ENCODE measurements at regions not wholly inside any gene's neighbourhood (a gene's known extent, or its start where the extent isn't known, plus 50 kb on each side); places are given as distances from the start of the nearest gene placed in this dataset.

DNA sequence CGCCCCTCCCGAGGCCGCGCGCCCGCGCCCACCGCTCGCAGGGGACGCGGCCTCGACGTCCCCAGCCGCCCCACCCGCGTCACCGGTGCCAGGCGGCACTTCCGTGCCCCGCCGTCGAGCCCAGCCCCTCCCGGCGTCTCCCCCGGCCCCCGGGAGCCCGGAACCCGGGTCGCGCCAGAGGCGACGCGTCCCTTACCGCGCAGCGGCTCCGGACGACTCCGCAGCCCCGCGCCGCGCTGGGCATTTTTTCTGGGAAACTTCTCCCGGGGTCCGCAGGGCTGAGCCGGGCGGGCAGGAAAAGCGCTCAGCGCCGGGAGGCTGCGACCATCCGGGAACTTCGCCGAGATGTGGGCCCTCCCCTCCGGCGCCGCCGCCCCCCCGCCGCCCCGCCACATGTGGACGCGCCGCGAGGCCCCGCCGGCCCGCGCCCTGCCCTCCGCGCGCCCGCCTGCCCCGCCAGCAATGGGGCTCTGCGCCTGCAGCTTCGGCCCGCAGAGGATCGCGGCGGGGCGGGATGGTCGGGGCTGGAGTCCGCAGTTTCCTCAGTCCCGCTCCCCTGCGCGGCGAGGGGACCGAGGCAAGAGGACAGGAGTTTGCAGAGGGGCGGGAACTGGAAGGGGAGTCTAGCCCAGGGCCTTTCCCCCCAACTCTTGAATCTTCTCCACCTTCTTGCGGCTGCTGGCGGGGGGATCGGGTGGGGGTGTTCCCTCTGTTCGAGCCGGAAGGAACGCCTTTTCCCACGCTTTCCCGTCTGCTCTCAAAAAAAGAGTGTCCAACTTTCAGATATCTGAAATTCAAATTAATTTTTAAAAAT, 81.5 kb downstream of the CHRNA1 start:
- WGBS (ENCODE audit: insufficient coverage, low coverage, missing lambda C conversion rate), result 50% methylated on average over 20 of the region's 97 CpGs
- Histone ChIP-seq H2AFZ (ENCODE audit: low read depth, low read length) (no peak overlapping the region), H3K27ac (ENCODE audit: extremely low read depth, low read depth, low read length) (no peak overlapping the region), H4K20me1 (replicated peaks; ENCODE audit: control insufficient read depth, insufficient read depth, low read length) (no peaks in the 10 kb centered on the region), H3K27me3 (ENCODE audit: control insufficient read depth in 2 of 2, insufficient read depth in 2 of 2, low read length in 2 of 2) (peaks cover 26 to 35% of the 10 kb centered on the region in 2 experiments; a peak in 3 of 5 replicates), H3K9ac (ENCODE audit: insufficient read depth in 1 of 2, low read depth in 2 of 2, low read length in 2 of 2) (0 out of 4 replicates have a peak overlapping the region, but pooled peaks of 1 of the 2 experiments have one; percentile 26), H3K4me2 (ENCODE audit: insufficient read depth, low read length) (no peak overlapping the region), H3K4me1 (replicated peaks in 1 of 2; ENCODE audit: control insufficient read depth in 2 of 2, insufficient read depth in 2 of 2, low read length in 2 of 2) (peaks cover 0 to 8% of the 10 kb centered on the region in 2 experiments; a peak in 1 of 5 replicates), H3K36me3 (ENCODE audit: control insufficient read depth, insufficient read depth, low read length) (no peaks in the 10 kb centered on the region), H3K9me3 (replicated peaks; ENCODE audit: control insufficient read depth, insufficient read depth, low read depth, low read length) (no peaks in the 10 kb centered on the region), H3K9me1 (ENCODE audit: control insufficient read depth, insufficient read depth, low read length) (no peaks in the 10 kb centered on the region), H3K79me2 (ENCODE audit: control insufficient read depth, insufficient read depth, low read length) (no peaks in the 10 kb centered on the region), H3K4me3 (no peak overlapping the region)
- in situ Hi-C loops (cut with MboI), result no loop called here
- ATAC-seq (no peak), FAIRE-seq (no peak), DNase-seq (ENCODE audit: extremely low read depth in 1 of 4, low spot score in 3 of 4) (no peak)
- ChIA-PET CTCF (ENCODE audit: low intra/inter-chr PET ratio) (no interaction called here), POLR2A (no interaction called here)
- no peak for TF ChIP-seq CBX1 (IDR thresholded peaks at IDR 0.05; ENCODE audit: low read depth)
- TF ChIP-seq PHF8 (IDR thresholded peaks at IDR 0.05; ENCODE audit: borderline replicate concordance, low read length), result peak; percentile 18; the same call in 1 of the 2 replicates
- TF ChIP-seq CXXC5 (CRISPR knock-in tag; IDR thresholded peaks at IDR 0.05), result no peak
- BruUV-seq (replicated peaks), result no TSS peak
- intact Hi-C loops (cut with micrococcal nuclease), result no loop called here

- H2AFZ ChIP-seq (ENCODE audit: low read depth, low read length), result no peak overlapping the region
- H3K4me1 ChIP-seq (replicated peaks in 1 of 2; ENCODE audit: control insufficient read depth in 2 of 2, insufficient read depth in 2 of 2, low read length in 2 of 2), result peaks cover 0 to 8% of the 10 kb centered on the region in 2 experiments; a peak in 1 of 5 replicates
- no peak for ATAC-seq
- H3K36me3 ChIP-seq (ENCODE audit: control insufficient read depth, insufficient read depth, low read length), result no peaks in the 10 kb centered on the region
- DNase-seq (ENCODE audit: extremely low read depth in 1 of 4, low spot score in 3 of 4), result no peak
- ChIA-PET POLR2A (interaction anchor here (0.6 to 0.8 kb wide), 3 partner anchors 8 to 1393 kb away, joined by 3 to 4 read pairs (median 4); no protein-coding TSS in a partner anchor), CTCF (ENCODE audit: low intra/inter-chr PET ratio) (no interaction called here)
- no TSS peak for BruUV-seq (replicated peaks)
- 54% methylated on average over 23 of the region's 52 CpGs for WGBS (ENCODE audit: insufficient coverage, low coverage, missing lambda C conversion rate)
- peaks cover 26 to 35% of the 10 kb centered on the region in 2 experiments; a peak in 4 of 5 replicates for H3K27me3 ChIP-seq (ENCODE audit: control insufficient read depth in 2 of 2, insufficient read depth in 2 of 2, low read length in 2 of 2)
- in situ Hi-C loops (cut with MboI), result no loop called here
- no peak overlapping the region for H3K27ac ChIP-seq (ENCODE audit: extremely low read depth, low read depth, low read length)
- no peaks in the 10 kb centered on the region for H3K9me3 ChIP-seq (replicated peaks; ENCODE audit: control insufficient read depth, insufficient read depth, low read depth, low read length)
- no peak overlapping the region for H3K4me2 ChIP-seq (ENCODE audit: insufficient read depth, low read length)
- no peak for FAIRE-seq
- H3K79me2 ChIP-seq (ENCODE audit: control insufficient read depth, insufficient read depth, low read length), result no peaks in the 10 kb centered on the region
- H3K9me1 ChIP-seq (ENCODE audit: control insufficient read depth, insufficient read depth, low read length), result no peaks in the 10 kb centered on the region
- intact Hi-C loops (cut with micrococcal nuclease), result no loop called here
- TF ChIP-seq E4F1 (CRISPR knock-in tag; IDR thresholded peaks at IDR 0.05; ENCODE audit: borderline replicate concordance) (no peak), ZNF695 (CRISPR knock-in tag; IDR thresholded peaks at IDR 0.05) (no peak), SMAD3 (CRISPR knock-in tag; conservative IDR thresholded peaks at IDR 0.05) (no peak), CBX3 (IDR thresholded peaks at IDR 0.05; ENCODE audit: borderline replicate concordance in 1 of 2, low read length in 2 of 2) (no peak)
- no peak overlapping the region for H3K4me3 ChIP-seq
- no peak overlapping the region for H3K9ac ChIP-seq (ENCODE audit: insufficient read depth in 1 of 2, low read depth in 2 of 2, low read length in 2 of 2)
- H4K20me1 ChIP-seq (replicated peaks; ENCODE audit: control insufficient read depth, insufficient read depth, low read length), result no peaks in the 10 kb centered on the region
These were observed 82.2 kb downstream of the CHRNA1 start for GRCh38 chr2:174682007-174682577.
